ENCODE measurements at regions not wholly inside any gene's neighbourhood (a gene's known extent, or its start where the extent isn't known, plus 50 kb on each side); places are given as distances from the start of the nearest gene placed in this dataset.

DNA sequence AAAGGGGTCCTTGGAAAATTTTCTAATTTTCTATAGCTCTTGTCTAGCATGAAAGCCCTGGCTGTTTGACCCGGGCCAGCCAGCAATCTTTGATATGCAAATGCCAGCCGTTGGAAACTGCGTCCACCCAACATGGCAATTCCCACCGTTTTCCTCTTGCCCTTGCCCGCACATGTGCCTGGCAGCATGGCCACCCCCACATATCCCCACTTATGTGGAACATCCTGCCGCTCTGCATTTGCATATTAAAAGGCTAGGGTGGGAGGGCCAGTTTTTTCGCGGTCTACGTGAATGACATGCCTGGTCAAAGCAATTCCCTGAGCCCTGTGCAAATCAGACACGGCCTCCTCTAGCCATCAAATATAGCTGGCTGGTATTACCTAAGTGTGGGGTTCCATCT, 110.3 kb upstream of the TDRD3 start:
- DNase-seq = no peak

DNA sequence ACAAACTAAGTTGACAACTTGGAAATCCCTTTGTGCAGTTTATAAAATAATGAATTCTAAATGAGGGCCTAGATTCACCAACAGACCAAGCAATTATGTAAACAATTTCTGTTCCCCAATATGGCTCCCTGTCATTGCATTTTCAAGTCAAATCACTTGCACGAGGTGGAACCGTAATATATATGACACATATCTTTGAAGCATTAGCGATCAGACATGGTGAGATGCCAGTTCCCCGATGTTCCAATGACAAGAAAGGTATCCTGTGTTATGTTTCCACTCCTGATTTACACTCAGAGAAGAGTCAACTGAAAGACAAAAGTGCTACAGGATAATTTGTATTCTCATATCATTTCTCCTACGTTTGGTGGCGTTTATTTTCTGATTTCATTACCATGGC, 108.5 kb upstream of the TDRD3 start:
- peak in 1 of 3 experiments; percentile 59 for DNase-seq

DNA sequence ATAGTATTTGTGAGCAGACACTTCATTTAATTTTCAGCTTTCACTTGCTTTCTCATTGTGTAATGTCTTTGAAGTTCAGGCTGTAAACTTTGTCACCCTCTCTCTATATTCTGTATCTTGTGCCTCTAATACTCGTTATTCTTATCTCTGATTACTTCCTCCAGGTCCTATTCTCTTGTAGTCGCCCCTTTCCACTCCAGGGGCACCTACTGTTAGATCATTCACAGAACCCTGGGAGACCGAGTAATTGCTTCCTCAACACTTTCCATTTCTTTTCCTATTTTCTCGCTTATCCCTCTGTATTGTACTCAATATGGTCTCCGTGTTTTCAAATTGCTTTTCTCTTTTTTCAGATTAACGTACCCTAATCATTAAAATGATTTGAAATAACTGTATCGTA, 93.9 kb upstream of the TDRD3 start:
- DNase-seq = no peak

GRCh38 chr13:60311527-60311926, 85.5 kb upstream of the TDRD3 start:
- no peak for DNase-seq

- no peak for DNase-seq
These were observed 84.0 kb upstream of the TDRD3 start for GRCh38 chr13:60312851-60313505.

DNA sequence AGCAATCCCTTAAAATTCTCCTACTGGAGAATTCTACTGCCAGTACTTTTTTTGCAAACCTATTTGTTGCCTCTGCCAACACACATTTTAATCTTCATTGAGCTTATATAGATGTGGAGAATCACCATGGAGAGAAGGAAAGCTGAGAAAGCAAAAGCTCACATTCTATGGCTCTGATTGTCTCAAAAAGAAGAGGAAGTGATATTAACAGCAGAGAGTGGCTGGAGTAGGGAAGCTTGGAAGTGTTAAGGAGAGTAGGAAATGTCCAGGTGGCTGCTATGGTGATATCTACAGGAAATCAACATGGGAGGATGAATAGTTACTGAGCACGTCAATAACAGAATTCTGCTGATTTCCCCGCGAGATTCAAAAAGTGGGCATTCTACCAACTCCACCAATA, 78.8 kb upstream of the TDRD3 start:
- DNase-seq = peak in 1 of 3 experiments; percentile 38

DNA sequence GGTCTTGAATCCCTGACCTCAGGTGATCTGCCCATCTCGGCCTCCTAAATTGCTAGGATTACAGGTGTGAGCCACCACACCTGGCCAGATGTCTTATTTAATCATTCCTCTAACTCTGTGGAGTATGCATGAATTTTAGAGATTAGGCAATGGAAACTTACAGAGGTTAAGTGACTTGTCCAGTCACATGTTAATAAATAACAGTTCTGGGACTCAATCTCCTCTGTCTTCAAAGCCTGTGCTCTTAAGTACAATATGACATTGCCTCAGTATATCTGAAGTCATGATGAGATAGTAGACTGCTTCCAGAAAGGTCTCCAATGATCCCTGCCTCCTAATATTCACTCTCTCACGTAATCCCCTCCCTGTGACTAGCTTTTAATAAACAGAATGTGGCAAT, 72.9 kb upstream of the TDRD3 start:
- no peak for DNase-seq

- DNase-seq = no peak
These were observed 70.7 kb upstream of the TDRD3 start for GRCh38 chr13:60326273-60326672.

DNA sequence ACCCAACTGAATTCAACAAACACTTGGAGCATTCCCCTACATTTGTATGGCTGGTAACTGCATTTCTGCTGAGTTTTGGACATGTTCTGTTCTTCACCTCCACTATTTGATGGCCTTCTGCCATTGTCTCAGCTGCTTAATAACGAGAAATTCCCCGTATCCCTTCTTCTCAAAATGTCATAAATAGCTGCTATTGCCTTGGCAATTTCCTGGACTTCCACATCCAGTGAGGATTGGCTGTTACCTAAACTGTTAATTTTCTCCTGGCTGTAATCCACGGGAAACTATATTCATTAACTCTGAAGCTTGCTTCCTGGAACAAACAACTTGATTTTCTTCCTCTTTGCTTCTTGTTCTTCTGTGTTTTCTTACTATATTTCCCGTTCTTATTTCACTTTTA, 69.5 kb upstream of the TDRD3 start:
- DNase-seq = peak in 1 of 3 experiments; percentile 22

GRCh38 chr13:60328073-60328472, 68.9 kb upstream of the TDRD3 start:
- no peak for DNase-seq

DNA sequence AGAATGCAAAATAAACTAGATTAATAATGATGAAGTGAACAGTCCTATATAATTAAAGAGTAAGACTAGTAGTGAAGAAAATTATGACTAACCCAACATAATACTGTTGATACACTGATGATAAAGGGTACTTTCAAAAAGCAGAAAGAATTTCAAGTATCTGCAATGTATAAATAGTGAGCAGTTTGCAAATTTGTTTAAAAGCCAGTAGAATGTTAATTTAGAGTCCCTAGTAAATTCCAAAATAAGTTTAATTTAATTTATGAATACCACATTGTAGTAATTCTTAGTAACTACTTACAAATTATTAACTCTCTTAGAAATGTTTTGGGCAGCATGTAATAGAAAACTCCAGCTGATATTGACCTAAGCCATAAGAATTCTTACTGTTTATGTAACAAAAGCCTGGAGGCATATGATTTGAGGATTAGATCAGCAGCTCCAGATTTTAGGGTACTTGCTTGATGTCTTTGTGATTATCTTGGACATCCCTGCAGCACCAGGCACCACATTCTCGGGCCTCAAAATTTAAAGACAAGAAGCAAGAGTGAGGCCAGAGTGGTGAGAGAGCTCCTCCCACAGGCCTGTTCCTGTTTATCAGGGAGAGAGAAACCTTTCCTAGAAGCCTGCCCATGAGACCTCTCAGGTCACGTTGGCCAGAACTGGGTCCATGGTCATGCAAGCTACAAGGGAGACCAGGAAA, 67.6 kb upstream of the TDRD3 start:
- peak; percentile 65 to 89 (median 73) for DNase-seq

GRCh38 chr13:60331249-60332012, 65.6 kb upstream of the TDRD3 start:
- no peak for DNase-seq

DNA sequence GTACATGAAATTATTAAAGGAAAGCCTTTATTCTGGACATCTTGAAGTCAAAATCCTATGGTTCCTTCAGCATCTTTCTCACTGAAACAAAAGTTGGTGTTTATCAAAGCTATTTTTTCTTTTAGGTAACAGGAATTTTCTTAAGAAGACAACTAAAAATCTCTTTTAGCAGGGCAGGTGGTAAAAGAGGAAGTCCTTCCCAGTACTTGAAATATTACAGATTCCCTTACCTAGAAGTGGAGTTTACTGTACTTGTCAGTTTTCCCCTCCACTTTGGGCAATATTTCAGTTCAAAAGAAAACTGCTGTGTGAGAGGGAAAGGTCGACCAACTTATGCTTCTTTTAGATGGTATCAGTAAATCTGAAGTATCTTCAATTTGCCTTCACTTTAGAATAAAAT, 64.3 kb upstream of the TDRD3 start:
- DNase-seq = no peak

DNA sequence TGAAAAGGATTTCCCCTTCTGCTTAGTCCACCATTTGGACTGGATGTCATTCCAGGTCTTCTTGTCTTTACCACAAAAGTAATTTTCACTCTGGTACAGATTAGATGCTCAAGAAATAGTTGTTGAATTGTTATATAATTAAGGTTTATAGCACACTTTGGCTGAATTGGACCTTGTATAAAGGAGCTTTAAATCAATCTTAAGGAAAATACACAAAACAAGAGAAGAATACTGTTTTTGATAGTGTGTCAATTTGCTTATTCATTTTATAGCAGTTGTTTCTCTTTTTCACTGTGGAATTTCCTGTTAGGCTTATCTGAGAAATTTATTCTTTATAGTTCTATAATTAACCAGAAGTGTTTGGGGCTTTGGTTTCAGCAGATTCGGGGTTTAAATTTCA, 62.7 kb upstream of the TDRD3 start:
- no peak for DNase-seq

- peak in 2 of 3 experiments; percentile 55 to 56 for DNase-seq
These were observed 61.5 kb upstream of the TDRD3 start for GRCh38 chr13:60335531-60335930.

DNA sequence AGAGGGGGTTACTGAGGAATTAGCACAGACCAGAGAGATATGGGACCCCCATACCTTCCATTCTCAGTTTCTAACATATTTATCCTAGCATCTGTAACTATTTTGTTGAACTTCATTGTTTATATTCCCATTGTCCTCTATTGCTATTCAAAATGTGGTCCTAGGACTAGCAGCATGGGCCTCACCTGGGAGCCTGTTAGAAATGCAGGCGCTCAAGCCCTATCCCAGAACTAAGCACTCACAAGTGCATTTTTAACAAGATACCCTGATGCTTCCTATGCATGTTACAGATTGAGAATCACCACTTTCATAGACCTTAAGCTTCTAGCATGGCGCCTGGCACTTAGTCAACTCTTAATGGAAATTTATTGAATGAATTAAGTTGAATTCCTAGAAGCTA, 58.3 kb upstream of the TDRD3 start:
- DNase-seq = no peak

- no peak for DNase-seq
These were observed 53.0 kb upstream of the TDRD3 start for GRCh38 chr13:60343978-60344377.

- DNase-seq = peak in 1 of 3 experiments; percentile 58
These were observed 49.8 kb upstream of the TDRD3 start for GRCh38 chr13:60347174-60347573.
